OCI-LY1 (cell line): ENCODE measurements at regions not wholly inside any gene's neighbourhood (a gene's known extent, or its start where the extent isn't known, plus 50 kb on each side); places are given as distances from the start of the nearest gene placed in this dataset.

ENCODE experiments used
- H2AFZ ChIP-seq: fragments of 200-600 bp; sonication (generic), shearing (Covaris generic); 2 replicates; pipeline ENCODE4 v1.6.0; 2014; ENCODE audit warnings: antibody characterized with exemption, mild to moderate bottlenecking, low read length
- H3F3A ChIP-seq: fragments of 200-600 bp; sonication (generic), shearing (Covaris generic); 2 replicates; pipeline ENCODE4 v1.6.0; 2014; ENCODE audit warnings: mild to moderate bottlenecking, antibody characterized with exemption, low read length, moderate library complexity; ENCODE audit not compliant: insufficient read depth
- H3K27ac ChIP-seq: fragments of 200-600 bp; sonication (generic); 2 replicates; pipeline ENCODE4 v1.5.1; 2014; ENCODE audit warnings: low read length, mixed run types, mild to moderate bottlenecking, low read depth; ENCODE audit not compliant: poor library complexity, severe bottlenecking
- H3K27me3 ChIP-seq: fragments of 200-600 bp; sonication (generic); 2 replicates; pipeline ENCODE4 v1.6.0; 2014; ENCODE audit warnings: antibody characterized with exemption, mild to moderate bottlenecking, low read length, moderate library complexity; ENCODE audit not compliant: insufficient read depth
- H3K36me3 ChIP-seq: fragments of 200-600 bp; sonication (generic); 2 replicates; pipeline ENCODE4 v1.6.1; 2014; ENCODE audit warnings: mild to moderate bottlenecking, antibody characterized with exemption, low read length, moderate library complexity, mixed read lengths; ENCODE audit not compliant: insufficient read depth
- H3K4me1 ChIP-seq: fragments of 200-600 bp; sonication (generic); 2 replicates; pipeline ENCODE4 v1.5.1; 2014; ENCODE audit warnings: mild to moderate bottlenecking, low read length, moderate library complexity; ENCODE audit not compliant: insufficient read depth, severe bottlenecking
- H3K4me2 ChIP-seq: fragments of 200-600 bp; sonication (generic), shearing (Covaris generic); 2 replicates; pipeline ENCODE4 v1.6.1; 2014; ENCODE audit warnings: low read length
- H3K4me3 ChIP-seq: fragments of 200-600 bp; sonication (generic); 2 replicates; pipeline ENCODE4 v1.5.1; 2014; ENCODE audit warnings: low read length, low read depth, mild to moderate bottlenecking, mixed read lengths; ENCODE audit not compliant: poor library complexity, severe bottlenecking
- H3K79me2 ChIP-seq: fragments of 200-600 bp; shearing (Covaris generic); 2 replicates; pipeline ENCODE4 v1.6.1; 2016; ENCODE audit warnings: mixed run types, low read length, mixed read lengths; ENCODE audit not compliant: insufficient read depth
- H3K9ac ChIP-seq: fragments of 200-600 bp; sonication (generic), shearing (Covaris generic); 2 replicates; pipeline ENCODE4 v1.6.1; 2014; ENCODE audit warnings: mild to moderate bottlenecking, low read length, mixed read lengths
- H3K9me2 ChIP-seq: fragments of 200-600 bp; sonication (generic), shearing (Covaris generic); 2 replicates; pipeline ENCODE4 v1.6.1; 2014; ENCODE audit warnings: low read depth, mild to moderate bottlenecking, low read length, mixed read lengths
- H3K9me3 ChIP-seq: fragments of 200-600 bp; shearing (Covaris generic); 2 replicates; pipeline ENCODE4 v1.6.1; 2014; ENCODE audit warnings: low read length, mixed read lengths
- H4K20me1 ChIP-seq: fragments of 200-600 bp; sonication (generic), shearing (Covaris generic); 2 replicates; pipeline ENCODE4 v1.6.0; 2016; ENCODE audit warnings: mild to moderate bottlenecking, low read length; ENCODE audit not compliant: insufficient read depth
- EZH2 ChIP-seq: fragments of 200-600 bp; sonication (generic), shearing (Covaris generic); IDR thresholded peaks from 2 replicates; pipeline ENCODE4 v1.8.0; 2017; ENCODE audit warnings: borderline replicate concordance, mixed run types, mild to moderate bottlenecking, antibody characterized with exemption, low read length, moderate library complexity, mixed read lengths
- TF ChIP-seq, protein P1 (sequence below): fragments of 200-600 bp; sonication (generic), shearing (Covaris generic); IDR thresholded peaks from 2 replicates; pipeline ENCODE4 v1.5.1; 2017; ENCODE audit warnings: mild to moderate bottlenecking, antibody characterized with exemption, low read length, moderate library complexity, mixed read lengths

DNA sequence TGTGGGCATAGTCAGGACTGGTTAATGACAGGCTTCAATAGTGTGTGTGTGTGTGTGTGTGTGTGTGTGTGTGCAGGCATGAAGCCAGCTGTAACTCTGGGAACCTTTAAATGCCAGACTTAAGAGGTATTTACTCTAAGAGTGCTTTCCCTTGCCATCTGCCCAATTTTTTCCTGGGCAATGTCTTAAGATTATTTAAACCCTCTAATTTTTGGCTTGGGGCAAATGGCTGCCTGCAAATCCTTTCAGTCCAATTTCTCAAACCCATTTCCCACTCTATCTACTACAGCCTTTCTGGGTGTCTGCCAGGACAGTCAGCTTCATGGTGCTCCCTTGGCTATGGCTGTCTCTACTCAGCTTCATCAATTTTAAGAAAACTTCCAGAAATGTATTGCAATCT is 62.6 kb upstream of the C1GALT1 start:
- TF ChIP-seq EZH2: no peak
- TF ChIP-seq, protein P1, sequence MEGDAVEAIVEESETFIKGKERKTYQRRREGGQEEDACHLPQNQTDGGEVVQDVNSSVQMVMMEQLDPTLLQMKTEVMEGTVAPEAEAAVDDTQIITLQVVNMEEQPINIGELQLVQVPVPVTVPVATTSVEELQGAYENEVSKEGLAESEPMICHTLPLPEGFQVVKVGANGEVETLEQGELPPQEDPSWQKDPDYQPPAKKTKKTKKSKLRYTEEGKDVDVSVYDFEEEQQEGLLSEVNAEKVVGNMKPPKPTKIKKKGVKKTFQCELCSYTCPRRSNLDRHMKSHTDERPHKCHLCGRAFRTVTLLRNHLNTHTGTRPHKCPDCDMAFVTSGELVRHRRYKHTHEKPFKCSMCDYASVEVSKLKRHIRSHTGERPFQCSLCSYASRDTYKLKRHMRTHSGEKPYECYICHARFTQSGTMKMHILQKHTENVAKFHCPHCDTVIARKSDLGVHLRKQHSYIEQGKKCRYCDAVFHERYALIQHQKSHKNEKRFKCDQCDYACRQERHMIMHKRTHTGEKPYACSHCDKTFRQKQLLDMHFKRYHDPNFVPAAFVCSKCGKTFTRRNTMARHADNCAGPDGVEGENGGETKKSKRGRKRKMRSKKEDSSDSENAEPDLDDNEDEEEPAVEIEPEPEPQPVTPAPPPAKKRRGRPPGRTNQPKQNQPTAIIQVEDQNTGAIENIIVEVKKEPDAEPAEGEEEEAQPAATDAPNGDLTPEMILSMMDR: no peak
- Histone ChIP-seq H3K27me3 (no peaks in the 10 kb centered on the region), H3K79me2 (no peaks in the 10 kb centered on the region), H4K20me1 (no peaks in the 10 kb centered on the region), H3K4me3 (no peak overlapping the region), H2AFZ (no peak overlapping the region), H3K9ac (no peak overlapping the region), H3K9me2 (no peaks in the 10 kb centered on the region), H3K4me1 (no peaks in the 10 kb centered on the region), H3K4me2 (no peak overlapping the region), H3K36me3 (no peaks in the 10 kb centered on the region), H3K9me3 (no peaks in the 10 kb centered on the region), H3K27ac (no peak overlapping the region), H3F3A (no peaks in the 10 kb centered on the region)

DNA sequence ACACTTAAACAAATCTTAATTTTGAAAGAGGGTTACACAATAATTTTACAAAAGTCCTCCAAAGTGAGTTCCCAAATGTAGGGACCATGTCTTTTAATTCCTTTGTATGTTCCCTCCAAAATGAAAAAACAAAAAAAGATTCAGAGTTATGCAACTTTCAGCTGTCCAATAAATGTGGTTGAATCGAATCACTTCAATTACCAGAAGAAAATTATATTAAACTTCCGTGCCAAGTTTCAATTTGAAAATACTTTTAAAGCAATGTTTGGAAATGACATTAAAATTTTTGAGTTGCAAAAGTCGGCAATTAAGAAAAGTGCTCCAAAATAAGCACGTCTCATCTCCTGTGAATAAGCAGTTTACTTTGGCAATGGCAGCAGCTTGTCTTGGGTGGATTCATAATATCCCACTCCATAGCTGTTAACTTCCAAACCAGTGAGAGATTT is 60.3 kb upstream of the C1GALT1 start:
- no peak for TF ChIP-seq EZH2
- TF ChIP-seq, protein P1: no peak
- H3K4me3 ChIP-seq: no peak overlapping the region
- no peak overlapping the region for H3K9ac ChIP-seq
- no peaks in the 10 kb centered on the region for H3K27me3 ChIP-seq
- H3F3A ChIP-seq: no peaks in the 10 kb centered on the region
- no peaks in the 10 kb centered on the region for H3K36me3 ChIP-seq
- H3K4me2 ChIP-seq: no peak overlapping the region
- H3K27ac ChIP-seq: no peak overlapping the region
- H4K20me1 ChIP-seq: no peaks in the 10 kb centered on the region
- no peaks in the 10 kb centered on the region for H3K79me2 ChIP-seq
- no peak overlapping the region for H2AFZ ChIP-seq
- no peaks in the 10 kb centered on the region for H3K9me3 ChIP-seq
- H3K9me2 ChIP-seq: no peaks in the 10 kb centered on the region
- no peaks in the 10 kb centered on the region for H3K4me1 ChIP-seq

DNA sequence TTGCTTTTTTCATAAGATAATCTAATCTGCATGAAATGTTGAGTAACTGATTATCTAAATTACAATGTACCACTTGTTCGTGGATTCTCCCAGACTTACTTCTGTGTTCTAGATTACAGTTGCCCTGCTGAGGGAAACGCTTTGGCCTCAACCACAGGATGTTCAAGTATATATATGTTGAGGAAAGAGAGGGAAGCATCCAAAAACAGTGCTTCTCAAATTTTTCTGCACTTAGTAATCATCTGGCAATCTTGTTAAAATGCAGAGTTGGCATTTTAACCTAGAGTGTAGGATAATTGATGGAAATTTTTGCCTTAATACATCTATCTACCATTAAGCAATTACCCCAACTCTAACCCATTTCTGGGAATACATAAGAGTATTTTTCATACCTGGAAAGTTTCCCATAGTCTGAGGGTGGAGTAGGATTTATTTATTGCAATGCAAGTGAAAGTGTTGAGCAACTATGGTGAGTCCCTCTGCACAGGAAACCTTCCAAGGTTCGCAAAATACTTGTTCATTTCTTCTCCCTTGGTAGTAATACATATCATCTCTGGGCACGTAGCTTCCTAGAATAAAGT is 59.6 kb upstream of the C1GALT1 start:
- no peak for TF ChIP-seq EZH2
- TF ChIP-seq, protein P1: no peak
- no peaks in the 10 kb centered on the region for H3K9me3 ChIP-seq
- no peaks in the 10 kb centered on the region for H3K79me2 ChIP-seq
- H3K9ac ChIP-seq: no peak overlapping the region
- H3K4me1 ChIP-seq: no peaks in the 10 kb centered on the region
- no peaks in the 10 kb centered on the region for H3F3A ChIP-seq
- no peak overlapping the region for H3K27ac ChIP-seq
- no peaks in the 10 kb centered on the region for H3K36me3 ChIP-seq
- H4K20me1 ChIP-seq: no peaks in the 10 kb centered on the region
- H2AFZ ChIP-seq: no peak overlapping the region
- H3K4me2 ChIP-seq: no peak overlapping the region
- no peaks in the 10 kb centered on the region for H3K27me3 ChIP-seq
- H3K4me3 ChIP-seq: no peak overlapping the region
- no peaks in the 10 kb centered on the region for H3K9me2 ChIP-seq
